ENCODE measurements at regions not wholly inside any gene's neighbourhood (a gene's known extent, or its start where the extent isn't known, plus 50 kb on each side); places are given as distances from the start of the nearest gene placed in this dataset.

GRCh38 chr5:116769470-116769869 is 194.8 kb upstream of the SEMA6A start:
- DNase-seq: no peak

GRCh38 chr5:116766470-116766947 is 191.9 kb upstream of the SEMA6A start:
- DNase-seq: peak in 6 of 58 donors; percentile 2 to 40 (median 16)

GRCh38 chr5:116765441-116765840 is 190.8 kb upstream of the SEMA6A start:
- no peak for DNase-seq

- DNase-seq: no peak
Measured at GRCh38 chr5:116764941-116765340, 190.3 kb upstream of the SEMA6A start.

GRCh38 chr5:116763987-116764866 is 189.6 kb upstream of the SEMA6A start:
- no peak for DNase-seq

GRCh38 chr5:116759860-116760640 is 185.4 kb upstream of the SEMA6A start:
- peak in 5 of 58 donors; percentile 7 to 23 (median 20) for DNase-seq

- DNase-seq: no peak
Measured at GRCh38 chr5:116757326-116757725, 182.7 kb upstream of the SEMA6A start.

GRCh38 chr5:116756531-116756930 is 181.9 kb upstream of the SEMA6A start:
- no peak for DNase-seq

- DNase-seq: no peak
Measured at GRCh38 chr5:116754556-116754955, 179.9 kb upstream of the SEMA6A start.

GRCh38 chr5:116751684-116752083 is 177.1 kb upstream of the SEMA6A start:
- DNase-seq: no peak

- no peak for DNase-seq
Measured at GRCh38 chr5:116750631-116751580, 176.3 kb upstream of the SEMA6A start.

GRCh38 chr5:116747881-116748280 is 173.3 kb upstream of the SEMA6A start:
- no peak for DNase-seq

- no peak for DNase-seq
Measured at GRCh38 chr5:116746668-116747067, 172.0 kb upstream of the SEMA6A start.

GRCh38 chr5:116740771-116741170 is 166.1 kb upstream of the SEMA6A start:
- DNase-seq: no peak

GRCh38 chr5:116739571-116739970 is 164.9 kb upstream of the SEMA6A start:
- no peak for DNase-seq

GRCh38 chr5:116738615-116739261 is 164.1 kb upstream of the SEMA6A start:
- no peak for DNase-seq

- DNase-seq: peak in 4 of 58 donors; percentile 2 to 20 (median 7)
Measured at GRCh38 chr5:116738239-116738614, 163.6 kb upstream of the SEMA6A start.

GRCh38 chr5:116736671-116737070 is 162.0 kb upstream of the SEMA6A start:
- DNase-seq: no peak

GRCh38 chr5:116733991-116734975 is 159.7 kb upstream of the SEMA6A start:
- DNase-seq: peak in 44 of 58 donors; percentile 8 to 82 (median 30)
